B cell (primary cell): ENCODE measurements at regions not wholly inside any gene's neighbourhood (a gene's known extent, or its start where the extent isn't known, plus 50 kb on each side); places are given as distances from the start of the nearest gene placed in this dataset.

Experiments used
- ATAC-seq: fragments of 200-7000 bp; cut with Tn5 transposase; one replicate; pipeline ENCODE4 v1.10.0; 2021; ENCODE audit warnings: low read depth, mild to moderate bottlenecking, moderate number of reproducible peaks, moderate library complexity
- CTCF ChIA-PET: fragments of 350-600 bp; sonication (Branson Sonifier 250); formaldehyde crosslinking; loops from one replicate; lab custom pipeline; 2021; ENCODE audit warnings: antibody characterized with exemption, inconsistent platforms; lab: Charles Lee
- POLR2A ChIA-PET: fragments of 350-600 bp; sonication (Branson Sonifier 250); formaldehyde crosslinking; loops from one replicate; lab custom pipeline; 2021; ENCODE audit warnings: antibody characterized with exemption; lab: Charles Lee
- DNase-seq: peaks from one replicate; pipeline ENCODE4 v3.0.0; 2013
- H2AFZ ChIP-seq: 2 replicates; pipeline ENCODE4 v1.6.1; 2012; ENCODE audit warnings: mild to moderate bottlenecking, low read depth, low read length; ENCODE audit not compliant: insufficient read depth, poor library complexity, severe bottlenecking
- H3K27ac ChIP-seq, 2 donors: 1 replicate in 1 of 2; 2 replicates in 1 of 2; pipeline ENCODE4 v1.5.1; 2012 to 2013; ENCODE audit warnings: low read length in 2 of 2, mild to moderate bottlenecking in 2 of 2, moderate library complexity in 1 of 2
- H3K27me3 ChIP-seq, 4 experiments: fragments of 200-600 bp in 1 of 4; sonication (generic) in 1 of 4; replicated peaks in 1 of 4; 1 replicate in 2 of 4; 2 replicates in 2 of 4; pipeline versions ENCODE4 v1.6.1 to v1.7.0; 2013 to 2016; ENCODE audit warnings: low read length in 3 of 4, mild to moderate bottlenecking in 2 of 4, mixed read lengths in 1 of 4, moderate library complexity in 1 of 4; ENCODE audit not compliant: insufficient read depth in 4 of 4, control insufficient read depth in 3 of 4; ENCODE audit errors: control extremely low read depth in 1 of 4
- H3K36me3 ChIP-seq, 2 experiments: replicated peaks in 1 of 2; 1 replicate in 1 of 2; 2 replicates in 1 of 2; pipeline versions ENCODE4 v1.6.1 to v1.7.1; 2013; ENCODE audit warnings: low read length in 1 of 2; ENCODE audit not compliant: insufficient read depth in 2 of 2, control insufficient read depth in 1 of 2; ENCODE audit errors: control extremely low read depth in 1 of 2, extremely low read depth in 1 of 2
- H3K4me1 ChIP-seq, 2 donors: fragments of 200-600 bp in 1 of 2; sonication (generic) in 1 of 2; 1 replicate in 1 of 2; 2 replicates in 1 of 2; pipeline versions ENCODE4 v1.5.1 to v1.6.1; 2013 to 2017; ENCODE audit warnings: low read length in 2 of 2; ENCODE audit not compliant: control insufficient read depth in 2 of 2, insufficient read depth in 2 of 2
- H3K4me2 ChIP-seq: replicated peaks from 2 replicates; pipeline ENCODE3; 2012; ENCODE audit warnings: mild to moderate bottlenecking, low read depth, low read length; ENCODE audit not compliant: poor library complexity, severe bottlenecking
- H3K4me3 ChIP-seq, 5 experiments: fragments of 200-600 bp in 1 of 5; sonication (generic) in 1 of 5; 1 replicate in 3 of 5; 2 replicates in 2 of 5; pipeline versions ENCODE4 v1.5.1 to v1.7.0; 2011 to 2016; ENCODE audit warnings: low read length in 4 of 5, mild to moderate bottlenecking in 4 of 5, low read depth in 2 of 5, control low read depth in 1 of 5, moderate library complexity in 1 of 5; ENCODE audit not compliant: insufficient read depth in 1 of 5; ENCODE audit errors: control extremely low read depth in 1 of 5, extremely low read depth in 1 of 5
- H3K79me2 ChIP-seq: fragments of 200-600 bp; sonication (generic); one replicate; pipeline ENCODE4 v1.6.0; 2016; ENCODE audit warnings: low read length; ENCODE audit not compliant: control insufficient read depth, insufficient read depth
- H3K9ac ChIP-seq: fragments of 200-600 bp; sonication (generic); 2 replicates; pipeline ENCODE4 v1.6.1; 2017; ENCODE audit warnings: mild to moderate bottlenecking, low read length, moderate library complexity
- H3K9me3 ChIP-seq, 3 donors: one replicate each; pipeline versions ENCODE4 v1.6.1 to v1.7.1; 2013; ENCODE audit warnings: low read length in 2 of 3; ENCODE audit not compliant: control insufficient read depth in 2 of 3, insufficient read depth in 1 of 3; ENCODE audit errors: control extremely low read depth in 1 of 3
- H4K20me1 ChIP-seq: 2 replicates; pipeline ENCODE4 v1.6.0; 2012; ENCODE audit warnings: mild to moderate bottlenecking, low read length; ENCODE audit not compliant: insufficient read depth, control insufficient read depth, poor library complexity, severe bottlenecking
- H3K27ac Mint-ChIP-seq: one replicate; pipeline ENCODE4 v1.8.0; 2021; ENCODE audit warnings: mixed read lengths
- H3K27me3 Mint-ChIP-seq: one replicate; pipeline ENCODE4 v1.8.0; 2021; ENCODE audit warnings: mixed read lengths
- H3K4me1 Mint-ChIP-seq: one replicate; pipeline ENCODE4 v1.8.0; 2021; ENCODE audit warnings: mixed read lengths
- H3K4me3 Mint-ChIP-seq: one replicate; pipeline ENCODE4 v1.8.0; 2021; ENCODE audit warnings: mixed read lengths
- H3K9me3 Mint-ChIP-seq: one replicate; pipeline ENCODE4 v1.8.0; 2022; ENCODE audit warnings: mixed read lengths; ENCODE audit not compliant: insufficient read depth
- EZH2 ChIP-seq: IDR thresholded peaks from 2 replicates; pipeline ENCODE4 v1.6.1; 2012; ENCODE audit warnings: borderline replicate concordance, low read depth, mild to moderate bottlenecking, moderate library complexity, low read length; ENCODE audit not compliant: insufficient read depth, poor library complexity, severe bottlenecking
- WGBS: methylation state at CpG from one replicate; pipeline ENCODE4 v1.1.5; 2013; ENCODE audit warnings: missing lambda C conversion rate; ENCODE audit not compliant: insufficient coverage; 5-methylcytosine and 5-hydroxymethylcytosine counted together
- intact Hi-C: fragments of 100-400 bp; cut with micrococcal nuclease; formaldehyde crosslinking; loops from one replicate; pipeline ENCODE4 v1.10.0; 2022
- TF ChIP-seq, protein P1 (sequence below): fragments of 200-600 bp; IDR thresholded peaks from one replicate; pipeline ENCODE4 v1.8.0; 2022; ENCODE audit warnings: antibody characterized with exemption, mild to moderate bottlenecking

- H3K4me1 ChIP-seq: no peaks in the 10 kb centered on the region
- no peaks in the 10 kb centered on the region for H3K27me3 Mint-ChIP-seq
- DNase-seq: no peak
- no peak overlapping the region for H2AFZ ChIP-seq
- no peaks in the 10 kb centered on the region for H3K79me2 ChIP-seq
- no peaks in the 10 kb centered on the region for H3K36me3 ChIP-seq
- H3K9me3 Mint-ChIP-seq: peaks cover 2% of the 10 kb centered on the region
- H3K27me3 ChIP-seq: no peaks in the 10 kb centered on the region
- H3K27ac ChIP-seq: no peak overlapping the region
- WGBS: 75% methylated on average over 4 of the region's 5 CpGs
- ChIA-PET POLR2A (no interaction called here), CTCF (no interaction called here)
- H3K4me2 ChIP-seq: no peak overlapping the region
- no peak overlapping the region for H3K27ac Mint-ChIP-seq
- intact Hi-C loops: no loop called here
- H3K4me3 Mint-ChIP-seq: no peak overlapping the region
- no peaks in the 10 kb centered on the region for H4K20me1 ChIP-seq
- H3K9ac ChIP-seq: no peak overlapping the region
- no peaks in the 10 kb centered on the region for H3K9me3 ChIP-seq
- ATAC-seq: no peak
- no peaks in the 10 kb centered on the region for H3K4me1 Mint-ChIP-seq
- no peak overlapping the region for H3K4me3 ChIP-seq
- TF ChIP-seq EZH2: no peak
- TF ChIP-seq, protein P1, sequence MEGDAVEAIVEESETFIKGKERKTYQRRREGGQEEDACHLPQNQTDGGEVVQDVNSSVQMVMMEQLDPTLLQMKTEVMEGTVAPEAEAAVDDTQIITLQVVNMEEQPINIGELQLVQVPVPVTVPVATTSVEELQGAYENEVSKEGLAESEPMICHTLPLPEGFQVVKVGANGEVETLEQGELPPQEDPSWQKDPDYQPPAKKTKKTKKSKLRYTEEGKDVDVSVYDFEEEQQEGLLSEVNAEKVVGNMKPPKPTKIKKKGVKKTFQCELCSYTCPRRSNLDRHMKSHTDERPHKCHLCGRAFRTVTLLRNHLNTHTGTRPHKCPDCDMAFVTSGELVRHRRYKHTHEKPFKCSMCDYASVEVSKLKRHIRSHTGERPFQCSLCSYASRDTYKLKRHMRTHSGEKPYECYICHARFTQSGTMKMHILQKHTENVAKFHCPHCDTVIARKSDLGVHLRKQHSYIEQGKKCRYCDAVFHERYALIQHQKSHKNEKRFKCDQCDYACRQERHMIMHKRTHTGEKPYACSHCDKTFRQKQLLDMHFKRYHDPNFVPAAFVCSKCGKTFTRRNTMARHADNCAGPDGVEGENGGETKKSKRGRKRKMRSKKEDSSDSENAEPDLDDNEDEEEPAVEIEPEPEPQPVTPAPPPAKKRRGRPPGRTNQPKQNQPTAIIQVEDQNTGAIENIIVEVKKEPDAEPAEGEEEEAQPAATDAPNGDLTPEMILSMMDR: no peak
Measured at GRCh38 chr9:16046713-16047112, 493.9 kb downstream of the CCDC171 start.

- 84% methylated on average over 5 of the region's 5 CpGs for WGBS
- intact Hi-C loops: no loop called here
- POLR2A ChIA-PET: no interaction called here
Measured at GRCh38 chr9:16048129-16048528, 495.3 kb downstream of the CCDC171 start.

More at GRCh38 chr9:16048129-16048528, 495.3 kb downstream of the CCDC171 start:
- Mint-ChIP-seq H3K4me1 (no peaks in the 10 kb centered on the region), H3K9me3 (peaks cover 2% of the 10 kb centered on the region), H3K4me3 (no peak overlapping the region), H3K27ac (no peak overlapping the region), H3K27me3 (no peaks in the 10 kb centered on the region)
- no peak for TF ChIP-seq EZH2
- TF ChIP-seq, protein P1: no peak
- CTCF ChIA-PET: no interaction called here
- Histone ChIP-seq H3K27me3 (no peaks in the 10 kb centered on the region), H3K4me1 (no peaks in the 10 kb centered on the region), H2AFZ (no peak overlapping the region), H4K20me1 (no peaks in the 10 kb centered on the region), H3K27ac (no peak overlapping the region), H3K4me2 (no peak overlapping the region), H3K79me2 (no peaks in the 10 kb centered on the region), H3K9ac (no peak overlapping the region), H3K9me3 (no peaks in the 10 kb centered on the region), H3K36me3 (no peaks in the 10 kb centered on the region), H3K4me3 (no peak overlapping the region)
- DNase-seq (no peak), ATAC-seq (no peak)
